T-helper 2 cell (primary cell): ENCODE measurements at regions not wholly inside any gene's neighbourhood (a gene's known extent, or its start where the extent isn't known, plus 50 kb on each side); places are given as distances from the start of the nearest gene placed in this dataset.
"Not testable (repeated sequence)": the region's sequence is repeated elsewhere in the genome, so short reads cannot be mapped to it uniquely, and the experiment has no call there.

ENCODE experiments used
- DNase-seq, 5 experiments: peaks; one replicate each; pipeline versions ENCODE4 v3.0.0 to v3.0.0-alpha.2; 2012 to 2022

GRCh38 chr1:229710746-229711145, 84.7 kb downstream of the URB2 start:
- no peak for DNase-seq

- no peak for DNase-seq
These were observed 88.3 kb downstream of the URB2 start for GRCh38 chr1:229714306-229714705.

- peak in 2 of 5 experiments; percentile 24 to 42 for DNase-seq
These were observed 89.0 kb downstream of the URB2 start for GRCh38 chr1:229714964-229715603.

GRCh38 chr1:229716069-229716468, 90.0 kb downstream of the URB2 start:
- no peak for DNase-seq

- DNase-seq = no peak
These were observed 90.7 kb downstream of the URB2 start for GRCh38 chr1:229716704-229717103.

GRCh38 chr1:229717786-229718576, 91.9 kb downstream of the URB2 start:
- DNase-seq = no peak

GRCh38 chr1:229726061-229726460, 100.0 kb downstream of the URB2 start:
- DNase-seq = no peak

- no peak for DNase-seq
These were observed 103.9 kb downstream of the URB2 start for GRCh38 chr1:229729916-229730315.

GRCh38 chr1:229730573-229730972, 104.5 kb downstream of the URB2 start:
- DNase-seq = no peak

GRCh38 chr1:229732061-229732460, 106.0 kb downstream of the URB2 start:
- DNase-seq = no peak

GRCh38 chr1:229736376-229736775, 110.3 kb downstream of the URB2 start:
- DNase-seq = no peak

GRCh38 chr1:229742614-229743013, 116.6 kb downstream of the URB2 start:
- DNase-seq = not testable (repeated sequence)

- no peak for DNase-seq
These were observed 123.9 kb downstream of the URB2 start for GRCh38 chr1:229749992-229750391.

- no peak for DNase-seq
These were observed 125.6 kb downstream of the URB2 start for GRCh38 chr1:229751610-229752009.

GRCh38 chr1:229752679-229753078, 126.6 kb downstream of the URB2 start:
- no peak for DNase-seq

- DNase-seq = peak in 1 of 5 experiments; percentile 41
These were observed 127.9 kb downstream of the URB2 start for GRCh38 chr1:229753764-229754551.

- no peak for DNase-seq
These were observed 130.6 kb downstream of the URB2 start for GRCh38 chr1:229756666-229757065.

- DNase-seq = no peak
These were observed 131.2 kb downstream of the URB2 start for GRCh38 chr1:229757226-229757625.

GRCh38 chr1:229758101-229759036, 132.3 kb downstream of the URB2 start:
- DNase-seq = peak in 1 of 5 experiments; percentile 61

GRCh38 chr1:229759037-229759435, 133.0 kb downstream of the URB2 start:
- peak in 1 of 5 experiments; percentile 19 for DNase-seq

GRCh38 chr1:229759586-229759985, 133.5 kb downstream of the URB2 start:
- DNase-seq = no peak

GRCh38 chr1:229760478-229760996, 134.5 kb downstream of the URB2 start:
- DNase-seq = no peak
